ENCODE measurements at regions not wholly inside any gene's neighbourhood (a gene's known extent, or its start where the extent isn't known, plus 50 kb on each side); places are given as distances from the start of the nearest gene placed in this dataset.

DNA sequence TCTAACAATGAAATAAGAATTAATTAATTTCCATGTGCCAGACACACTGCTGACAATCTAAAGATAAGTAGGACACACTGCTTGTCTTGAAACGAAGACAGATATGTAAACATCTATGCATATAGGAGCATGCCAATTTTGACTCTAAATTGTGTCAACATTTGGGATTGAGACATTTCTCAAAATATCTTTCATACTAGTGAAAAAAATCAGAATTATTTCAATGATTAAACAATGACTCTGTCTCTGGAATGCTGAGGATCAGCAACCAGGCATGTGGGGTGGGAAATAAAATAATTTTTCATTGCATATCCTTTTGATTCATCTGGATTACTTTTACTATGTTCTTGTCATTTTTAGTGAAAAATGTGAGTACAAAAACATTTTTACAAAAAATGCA lies 262.6 kb upstream of the SYT4 start:
- Histone ChIP-seq H4K91ac (ENCODE audit: low read length) (no peak overlapping the region), H3K4me2 (ENCODE audit: low read length, poor library complexity, severe bottlenecking) (no peak overlapping the region), H2AK5ac (ENCODE audit: low read length, severe bottlenecking) (no peak overlapping the region), H3K79me1 (replicated peaks; ENCODE audit: low read length, poor library complexity, severe bottlenecking) (no peaks in the 10 kb centered on the region), H2BK5ac (ENCODE audit: low read depth, low read length, poor library complexity, severe bottlenecking) (no peak overlapping the region), H3K36me3 (ENCODE audit: control insufficient read depth in 1 of 2, insufficient read depth in 2 of 2, low read depth in 1 of 2, low read length in 2 of 2) (no peaks in the 10 kb centered on the region), H4K8ac (ENCODE audit: low read length) (no peak overlapping the region), H3K4me3 (ENCODE audit: insufficient read depth in 1 of 2, low read depth in 1 of 2, low read length in 2 of 2) (no peak overlapping the region), H3K18ac (ENCODE audit: low read depth in 1 of 2, low read length in 2 of 2) (no peak overlapping the region), H3K14ac (ENCODE audit: low read length in 2 of 2) (no peak overlapping the region), H3K27me3 (ENCODE audit: control insufficient read depth in 1 of 2, insufficient read depth in 1 of 2, low read length in 2 of 2) (no peaks in the 10 kb centered on the region), H2BK12ac (ENCODE audit: low read length in 2 of 2) (no peak overlapping the region), H3K9ac (ENCODE audit: low read length) (no peak overlapping the region), H3K23ac (ENCODE audit: low read length in 2 of 2) (no peak overlapping the region), H2BK120ac (ENCODE audit: low read depth, low read length) (no peak overlapping the region), H3K4me1 (ENCODE audit: control insufficient read depth, insufficient read depth, low read depth, low read length) (no peaks in the 10 kb centered on the region), H2AFZ (ENCODE audit: low read depth, low read length) (no peak overlapping the region), H3K9me3 (ENCODE audit: control insufficient read depth, low read length) (no peaks in the 10 kb centered on the region), H3K27ac (ENCODE audit: low read length, poor library complexity, severe bottlenecking) (no peak overlapping the region), H3K4ac (ENCODE audit: low read depth in 1 of 2, low read length in 2 of 2) (no peak overlapping the region), H2BK15ac (ENCODE audit: low read depth, poor library complexity, severe bottlenecking) (no peak overlapping the region)
- 80% methylated on average over 1 of the region's 1 CpG for WGBS
- DNase-seq, result no peak

DNA sequence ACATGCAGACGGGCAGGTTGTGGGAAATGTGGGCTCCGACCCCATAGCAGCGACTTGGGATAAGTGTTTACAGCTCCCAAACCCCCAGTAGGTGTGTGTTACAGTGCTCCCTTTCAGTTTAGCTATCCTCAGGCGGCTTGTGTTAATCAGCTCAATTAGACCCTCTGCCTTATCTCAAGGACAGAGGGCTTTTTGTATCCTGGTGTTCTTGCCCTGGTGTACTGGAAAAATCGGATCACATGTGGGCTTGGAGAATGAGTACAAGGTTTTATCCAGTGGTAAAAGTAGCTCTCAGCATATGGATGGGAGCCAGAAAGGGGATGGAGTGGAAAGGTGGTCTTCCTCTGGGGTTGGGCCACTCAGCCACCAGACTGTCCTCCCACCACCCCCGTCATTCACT lies 264.7 kb upstream of the SYT4 start:
- no peak overlapping the region for H3K23ac ChIP-seq (ENCODE audit: low read length in 2 of 2)
- no peaks in the 10 kb centered on the region for H3K36me3 ChIP-seq (ENCODE audit: control insufficient read depth in 1 of 2, insufficient read depth in 2 of 2, low read depth in 1 of 2, low read length in 2 of 2)
- no peak overlapping the region for H3K14ac ChIP-seq (ENCODE audit: low read length in 2 of 2)
- no peak overlapping the region for H3K27ac ChIP-seq (ENCODE audit: low read length, poor library complexity, severe bottlenecking)
- no peak overlapping the region for H4K8ac ChIP-seq (ENCODE audit: low read length)
- H2AFZ ChIP-seq (ENCODE audit: low read depth, low read length), result no peak overlapping the region
- no peak overlapping the region for H2AK5ac ChIP-seq (ENCODE audit: low read length, severe bottlenecking)
- H3K27me3 ChIP-seq (ENCODE audit: control insufficient read depth in 1 of 2, insufficient read depth in 1 of 2, low read length in 2 of 2), result no peaks in the 10 kb centered on the region
- H2BK120ac ChIP-seq (ENCODE audit: low read depth, low read length), result no peak overlapping the region
- no peak overlapping the region for H4K91ac ChIP-seq (ENCODE audit: low read length)
- no peak overlapping the region for H2BK12ac ChIP-seq (ENCODE audit: low read length in 2 of 2)
- DNase-seq, result no peak
- no peaks in the 10 kb centered on the region for H3K4me1 ChIP-seq (ENCODE audit: control insufficient read depth, insufficient read depth, low read depth, low read length)
- no peak overlapping the region for H3K4ac ChIP-seq (ENCODE audit: low read depth in 1 of 2, low read length in 2 of 2)
- no peak overlapping the region for H3K4me2 ChIP-seq (ENCODE audit: low read length, poor library complexity, severe bottlenecking)
- no peak overlapping the region for H3K4me3 ChIP-seq (ENCODE audit: insufficient read depth in 1 of 2, low read depth in 1 of 2, low read length in 2 of 2)
- no peaks in the 10 kb centered on the region for H3K9me3 ChIP-seq (ENCODE audit: control insufficient read depth, low read length)
- no peak overlapping the region for H2BK5ac ChIP-seq (ENCODE audit: low read depth, low read length, poor library complexity, severe bottlenecking)
- WGBS, result 82% methylated on average over 6 of the region's 6 CpGs
- H3K9ac ChIP-seq (ENCODE audit: low read length), result no peak overlapping the region
- H2BK15ac ChIP-seq (ENCODE audit: low read depth, poor library complexity, severe bottlenecking), result no peak overlapping the region
- no peak overlapping the region for H3K18ac ChIP-seq (ENCODE audit: low read depth in 1 of 2, low read length in 2 of 2)
- no peaks in the 10 kb centered on the region for H3K79me1 ChIP-seq (replicated peaks; ENCODE audit: low read length, poor library complexity, severe bottlenecking)

DNA sequence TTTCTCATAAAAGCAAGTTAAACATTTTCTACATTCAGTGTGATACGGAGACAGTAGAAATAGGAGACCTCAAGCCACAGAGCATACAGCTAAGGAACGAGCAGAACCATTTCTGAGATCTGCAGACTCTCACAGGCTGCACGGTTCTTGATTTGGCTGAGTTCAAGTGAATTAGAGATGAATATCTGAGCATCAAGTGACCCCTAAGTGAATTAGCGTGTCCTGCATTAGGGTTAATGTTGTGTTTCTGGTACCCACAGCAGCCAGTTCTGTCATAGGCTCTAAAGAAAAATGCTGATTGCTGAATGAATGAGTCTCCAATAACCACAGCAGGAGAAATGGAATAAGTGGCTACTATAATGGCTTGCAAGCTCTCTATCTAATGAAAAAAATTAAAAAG lies 265.9 kb upstream of the SYT4 start:
- Histone ChIP-seq H3K27me3 (ENCODE audit: control insufficient read depth in 1 of 2, insufficient read depth in 1 of 2, low read length in 2 of 2) (no peaks in the 10 kb centered on the region), H3K14ac (ENCODE audit: low read length in 2 of 2) (no peak overlapping the region), H2AFZ (ENCODE audit: low read depth, low read length) (no peak overlapping the region), H3K9ac (ENCODE audit: low read length) (no peak overlapping the region), H3K4me1 (ENCODE audit: control insufficient read depth, insufficient read depth, low read depth, low read length) (no peaks in the 10 kb centered on the region), H3K18ac (ENCODE audit: low read depth in 1 of 2, low read length in 2 of 2) (no peak overlapping the region), H2BK5ac (ENCODE audit: low read depth, low read length, poor library complexity, severe bottlenecking) (no peak overlapping the region), H2BK12ac (ENCODE audit: low read length in 2 of 2) (no peak overlapping the region), H3K4me3 (ENCODE audit: insufficient read depth in 1 of 2, low read depth in 1 of 2, low read length in 2 of 2) (no peak overlapping the region), H3K27ac (ENCODE audit: low read length, poor library complexity, severe bottlenecking) (no peak overlapping the region), H4K91ac (ENCODE audit: low read length) (no peak overlapping the region), H3K79me1 (replicated peaks; ENCODE audit: low read length, poor library complexity, severe bottlenecking) (no peaks in the 10 kb centered on the region), H3K23ac (ENCODE audit: low read length in 2 of 2) (no peak overlapping the region), H3K36me3 (ENCODE audit: control insufficient read depth in 1 of 2, insufficient read depth in 2 of 2, low read depth in 1 of 2, low read length in 2 of 2) (no peaks in the 10 kb centered on the region), H2BK120ac (ENCODE audit: low read depth, low read length) (no peak overlapping the region), H2AK5ac (ENCODE audit: low read length, severe bottlenecking) (no peak overlapping the region), H3K9me3 (ENCODE audit: control insufficient read depth, low read length) (no peaks in the 10 kb centered on the region), H3K4ac (ENCODE audit: low read depth in 1 of 2, low read length in 2 of 2) (no peak overlapping the region), H2BK15ac (ENCODE audit: low read depth, poor library complexity, severe bottlenecking) (no peak overlapping the region), H4K8ac (ENCODE audit: low read length) (no peak overlapping the region), H3K4me2 (ENCODE audit: low read length, poor library complexity, severe bottlenecking) (no peak overlapping the region)
- no peak for DNase-seq
- WGBS, result 86% methylated on average over 4 of the region's 4 CpGs

DNA sequence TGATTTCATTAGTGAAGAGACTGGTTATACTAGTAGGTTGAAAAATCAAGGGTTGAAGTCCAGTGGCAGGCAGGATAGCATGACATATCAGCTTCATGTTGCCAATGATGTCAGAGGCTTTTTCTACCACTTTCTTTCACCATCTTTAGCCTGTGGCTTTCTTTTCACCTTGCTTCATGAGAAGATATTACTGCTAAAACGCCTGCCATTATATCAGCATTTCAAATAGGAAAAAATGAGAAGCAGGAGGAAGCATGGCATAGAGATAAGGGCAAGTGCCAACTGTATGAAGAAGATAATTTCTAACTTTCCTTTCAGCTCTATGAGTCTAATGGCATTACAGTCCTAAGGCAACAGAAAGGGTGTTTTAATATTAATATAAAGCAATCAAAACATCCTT lies 270.2 kb upstream of the SYT4 start:
- no peaks in the 10 kb centered on the region for H3K79me1 ChIP-seq (replicated peaks; ENCODE audit: low read length, poor library complexity, severe bottlenecking)
- no peak overlapping the region for H3K4me3 ChIP-seq (ENCODE audit: insufficient read depth in 1 of 2, low read depth in 1 of 2, low read length in 2 of 2)
- H3K9me3 ChIP-seq (ENCODE audit: control insufficient read depth, low read length), result peaks cover 3% of the 10 kb centered on the region
- H2AK5ac ChIP-seq (ENCODE audit: low read length, severe bottlenecking), result no peak overlapping the region
- no peak overlapping the region for H2BK15ac ChIP-seq (ENCODE audit: low read depth, poor library complexity, severe bottlenecking)
- H3K4me2 ChIP-seq (ENCODE audit: low read length, poor library complexity, severe bottlenecking), result no peak overlapping the region
- WGBS, result no CpG with 5 or more reads among the region's 1 CpG
- H3K36me3 ChIP-seq (ENCODE audit: control insufficient read depth in 1 of 2, insufficient read depth in 2 of 2, low read depth in 1 of 2, low read length in 2 of 2), result no peaks in the 10 kb centered on the region
- no peaks in the 10 kb centered on the region for H3K4me1 ChIP-seq (ENCODE audit: control insufficient read depth, insufficient read depth, low read depth, low read length)
- no peak overlapping the region for H4K91ac ChIP-seq (ENCODE audit: low read length)
- no peak overlapping the region for H2BK5ac ChIP-seq (ENCODE audit: low read depth, low read length, poor library complexity, severe bottlenecking)
- H3K9ac ChIP-seq (ENCODE audit: low read length), result no peak overlapping the region
- H3K14ac ChIP-seq (ENCODE audit: low read length in 2 of 2), result no peak overlapping the region
- no peak overlapping the region for H3K4ac ChIP-seq (ENCODE audit: low read depth in 1 of 2, low read length in 2 of 2)
- no peaks in the 10 kb centered on the region for H3K27me3 ChIP-seq (ENCODE audit: control insufficient read depth in 1 of 2, insufficient read depth in 1 of 2, low read length in 2 of 2)
- H2BK12ac ChIP-seq (ENCODE audit: low read length in 2 of 2), result no peak overlapping the region
- H2BK120ac ChIP-seq (ENCODE audit: low read depth, low read length), result no peak overlapping the region
- no peak overlapping the region for H3K18ac ChIP-seq (ENCODE audit: low read depth in 1 of 2, low read length in 2 of 2)
- H3K23ac ChIP-seq (ENCODE audit: low read length in 2 of 2), result no peak overlapping the region
- H4K8ac ChIP-seq (ENCODE audit: low read length), result no peak overlapping the region
- no peak overlapping the region for H3K27ac ChIP-seq (ENCODE audit: low read length, poor library complexity, severe bottlenecking)
- DNase-seq, result no peak
- H2AFZ ChIP-seq (ENCODE audit: low read depth, low read length), result no peak overlapping the region
